OCI-LY7 (cell line): ENCODE measurements at regions not wholly inside any gene's neighbourhood (a gene's known extent, or its start where the extent isn't known, plus 50 kb on each side); places are given as distances from the start of the nearest gene placed in this dataset.

ENCODE experiments used
- CTCF ChIP-seq: fragments of 200-600 bp; sonication (generic); conservative IDR thresholded peaks from 2 replicates; pipeline ENCODE4 v1.5.1; 2014; ENCODE audit warnings: mild to moderate bottlenecking, antibody characterized with exemption, low read length, moderate library complexity, mixed read lengths
- EZH2phosphoT487 ChIP-seq: fragments of 200-600 bp; sonication (generic); IDR thresholded peaks from 2 replicates; pipeline ENCODE4 v1.6.1; 2018; ENCODE audit warnings: low read depth, borderline replicate concordance, mild to moderate bottlenecking, mixed run types, antibody characterized with exemption, low read length, moderate library complexity, mixed read lengths

GRCh38 chr10:85008488-85009184, 680.2 kb downstream of the CCSER2 start:
- TF ChIP-seq CTCF (no peak), EZH2phosphoT487 (no peak)
